ENCODE measurements at regions not wholly inside any gene's neighbourhood (a gene's known extent, or its start where the extent isn't known, plus 50 kb on each side); places are given as distances from the start of the nearest gene placed in this dataset.
"Not testable (repeated sequence)": the region's sequence is repeated elsewhere in the genome, so short reads cannot be mapped to it uniquely, and the experiment has no call there.

DNA sequence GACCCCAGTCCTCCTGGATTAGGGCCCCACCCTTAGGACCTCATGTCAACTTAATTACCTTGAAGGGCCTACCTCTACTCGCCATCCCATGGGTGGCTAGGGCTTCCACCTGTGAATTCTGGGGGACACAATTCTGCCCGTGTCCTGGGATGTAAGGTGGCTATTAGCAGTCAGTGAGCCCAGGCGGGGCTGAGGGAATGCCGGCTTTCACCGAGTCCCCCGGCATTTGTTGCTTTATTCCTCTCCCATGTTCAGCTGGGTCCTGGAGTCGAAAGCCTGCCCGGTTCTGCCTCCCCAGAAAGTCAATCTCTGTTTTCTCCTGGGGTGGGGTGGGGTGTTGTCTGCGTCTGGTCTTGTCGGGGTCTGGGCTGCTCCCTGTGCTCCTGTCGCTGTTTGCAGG is 125.6 kb downstream of the GLRX3 start:
- ATAC-seq = no peak

DNA sequence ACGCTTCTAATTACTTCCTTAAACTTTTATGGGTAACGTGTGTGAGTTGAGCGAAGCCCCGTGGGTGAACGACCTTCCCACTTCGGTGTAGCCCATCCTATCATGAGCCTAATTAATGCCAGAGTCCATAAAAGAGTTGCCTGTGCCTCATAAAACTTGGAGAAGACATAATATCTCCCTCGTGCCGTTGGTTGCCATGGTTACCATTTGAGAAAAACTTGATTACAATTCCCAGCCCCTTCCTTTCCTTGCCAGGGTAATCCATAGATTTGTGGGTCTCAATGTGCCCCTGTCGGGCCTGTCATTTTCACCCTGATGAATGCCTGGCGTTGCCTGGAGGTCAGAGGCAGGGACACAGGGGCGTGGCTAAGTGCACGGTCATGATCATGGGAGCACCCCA is 127.1 kb downstream of the GLRX3 start:
- ATAC-seq (no peak), DNase-seq (no peak)

More for the DNA sequence above, 125.6 kb downstream of the GLRX3 start:
- no peak for DNase-seq

DNA sequence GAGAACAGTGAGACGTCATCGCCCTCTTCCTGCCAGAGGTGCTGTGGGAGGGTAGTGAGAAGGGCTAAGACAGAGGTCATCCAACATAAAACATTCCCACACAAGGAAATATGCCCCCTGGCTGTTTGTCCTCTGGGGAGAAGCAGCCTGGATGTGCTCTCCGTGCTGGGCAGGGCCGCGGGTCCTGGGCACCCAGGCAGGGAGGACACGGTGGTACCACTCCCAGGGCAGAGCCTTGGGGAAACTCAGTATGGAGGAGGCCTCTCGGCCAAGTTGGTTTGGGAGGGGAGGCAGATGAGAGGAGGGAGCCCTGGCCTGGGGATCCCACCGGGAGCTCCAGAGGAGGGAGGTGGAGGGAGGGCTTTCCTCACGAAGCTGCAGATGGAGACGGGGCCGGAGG is 129.4 kb downstream of the GLRX3 start:
- ATAC-seq (no peak), DNase-seq (no peak)

DNA sequence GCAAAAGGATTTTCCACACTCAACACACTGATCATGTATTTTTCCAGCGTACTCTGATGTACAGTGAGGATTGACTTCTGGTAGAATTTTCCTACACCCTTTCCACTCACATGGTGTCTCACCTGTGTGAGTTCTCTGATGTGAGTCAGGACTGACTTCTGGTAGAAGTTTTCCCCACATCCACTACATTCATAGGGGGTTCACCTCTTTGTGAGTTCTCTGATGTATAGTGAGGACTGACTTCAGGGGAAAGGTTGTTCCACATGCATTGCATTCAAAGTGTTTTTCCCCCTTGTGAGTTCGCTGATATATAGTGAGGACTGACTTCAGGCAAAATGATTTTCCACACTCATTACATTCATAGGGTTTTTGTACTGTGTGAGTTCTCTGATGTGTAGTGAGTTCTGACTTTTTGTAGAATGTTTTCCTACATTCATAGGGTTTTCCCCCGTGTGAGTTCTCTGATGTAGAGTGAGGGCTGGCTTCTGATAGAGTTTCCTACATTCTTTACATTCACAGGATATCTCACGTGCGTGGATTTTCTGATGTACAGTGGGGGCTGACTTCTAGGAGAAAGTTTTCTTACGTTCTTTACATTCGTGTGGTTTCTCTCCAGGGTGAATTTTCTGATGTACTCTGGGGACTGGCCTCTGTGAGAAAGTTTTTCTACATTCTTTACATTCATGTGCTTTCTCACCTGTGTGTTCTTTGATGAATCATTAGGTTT is 146.5 kb downstream of the GLRX3 start:
- DNase-seq (no peak), ATAC-seq (no peak)

DNA sequence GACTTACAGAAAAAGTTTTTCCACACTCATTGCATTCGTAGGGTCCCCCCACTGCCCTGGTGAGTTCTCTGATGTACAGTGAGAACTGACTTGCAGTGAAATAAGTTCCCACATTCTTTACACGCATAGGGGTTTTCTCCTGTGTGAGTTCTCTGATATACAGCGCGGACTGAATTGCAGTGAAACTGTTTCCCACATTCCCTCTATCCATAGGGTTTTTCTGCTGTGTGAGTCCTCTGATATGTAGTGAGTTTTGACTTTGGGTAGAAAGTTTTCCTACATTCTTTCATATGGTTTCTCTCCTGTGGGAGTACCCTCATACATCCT is 147.0 kb downstream of the GLRX3 start:
- DNase-seq = no peak
- ATAC-seq = no peak

DNA sequence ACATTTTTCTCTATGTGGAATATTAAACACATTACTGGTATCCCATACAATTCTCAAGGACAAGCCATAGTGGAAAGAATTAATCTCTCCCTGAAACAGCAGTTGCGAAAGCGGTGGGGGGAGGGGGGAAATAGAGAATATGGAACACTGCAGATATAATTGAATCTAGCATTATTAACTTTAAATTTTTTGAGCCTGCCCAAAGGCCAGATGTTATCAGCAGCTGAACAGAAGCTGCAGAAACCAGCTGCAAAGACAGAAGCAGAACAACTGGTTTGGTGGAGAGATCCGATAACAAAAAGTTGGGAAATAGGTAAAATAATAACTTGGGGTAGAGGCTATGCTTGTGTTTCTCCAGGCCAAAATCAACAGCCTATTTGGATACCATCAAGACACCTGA is 159.6 kb downstream of the GLRX3 start:
- not testable (repeated sequence) for ATAC-seq, DNase-seq

DNA sequence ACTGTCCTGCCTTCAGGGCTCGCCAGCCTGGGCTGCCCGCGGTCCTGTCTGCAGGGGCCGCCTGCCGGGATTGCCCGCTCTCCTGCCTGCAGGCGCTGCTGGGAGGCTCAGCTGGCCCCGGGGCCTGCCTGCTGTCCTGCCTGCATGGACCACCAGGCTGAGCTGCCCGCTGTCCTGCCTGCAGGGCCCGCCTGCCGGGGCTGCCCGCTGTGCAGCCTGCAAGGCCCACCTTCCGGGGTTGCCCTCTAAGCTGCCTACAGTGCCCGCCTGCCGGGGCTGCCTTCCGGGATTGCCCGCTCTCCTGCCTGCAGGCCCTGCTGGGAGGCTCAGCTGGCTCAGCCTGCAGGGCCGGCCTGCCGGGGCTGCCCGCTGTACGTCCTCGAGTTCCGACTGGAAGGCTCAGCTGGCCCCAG is 164.4 kb downstream of the GLRX3 start:
- ATAC-seq (peak; percentile 49), DNase-seq (peak; percentile 54)

DNA sequence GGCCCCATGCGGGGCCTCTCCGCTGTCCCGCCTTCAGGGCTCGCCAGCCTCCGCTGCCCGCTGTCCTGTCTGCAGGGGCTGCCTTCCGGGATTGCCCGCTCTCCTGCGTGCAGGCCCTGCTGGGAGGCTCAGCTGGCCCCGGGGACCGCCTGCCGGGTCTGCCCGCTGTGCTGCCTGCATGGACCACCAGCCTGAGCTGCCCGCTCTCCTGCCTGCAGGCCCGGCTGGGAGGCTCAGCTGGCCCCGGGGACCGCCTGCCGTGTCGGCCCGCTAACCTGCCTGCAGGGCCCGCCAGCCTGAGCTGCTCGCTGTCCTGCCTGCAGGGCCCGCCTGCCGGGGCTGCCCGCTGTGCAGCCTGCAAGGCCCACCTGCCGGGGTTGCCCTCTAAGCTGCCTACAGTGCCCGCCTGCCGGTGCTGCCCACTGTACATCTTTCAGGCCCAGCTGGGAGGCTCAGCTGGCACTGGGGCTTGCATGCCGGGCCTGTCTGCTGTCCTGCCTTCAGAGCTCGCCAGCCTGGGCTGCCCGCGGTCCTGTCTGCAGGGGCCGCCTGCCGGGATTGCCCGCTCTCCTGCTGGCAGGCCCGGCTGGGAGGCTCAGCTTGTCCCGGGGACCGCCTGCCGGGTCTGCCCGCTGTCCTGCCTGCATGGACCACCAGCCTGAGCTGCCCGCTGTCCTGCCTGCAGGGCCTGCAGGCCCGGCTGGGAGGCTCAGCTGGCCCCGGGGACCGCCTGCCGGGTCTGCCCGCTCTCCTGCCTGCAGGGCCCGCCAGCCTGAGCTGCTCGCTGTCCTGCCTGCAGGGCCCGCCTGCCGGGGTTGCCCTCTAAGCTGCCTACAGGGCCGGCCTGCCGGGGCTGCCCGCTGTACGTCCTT is 165.1 kb downstream of the GLRX3 start:
- DNase-seq = peak; percentile 62
- ATAC-seq = peak; percentile 71

DNA sequence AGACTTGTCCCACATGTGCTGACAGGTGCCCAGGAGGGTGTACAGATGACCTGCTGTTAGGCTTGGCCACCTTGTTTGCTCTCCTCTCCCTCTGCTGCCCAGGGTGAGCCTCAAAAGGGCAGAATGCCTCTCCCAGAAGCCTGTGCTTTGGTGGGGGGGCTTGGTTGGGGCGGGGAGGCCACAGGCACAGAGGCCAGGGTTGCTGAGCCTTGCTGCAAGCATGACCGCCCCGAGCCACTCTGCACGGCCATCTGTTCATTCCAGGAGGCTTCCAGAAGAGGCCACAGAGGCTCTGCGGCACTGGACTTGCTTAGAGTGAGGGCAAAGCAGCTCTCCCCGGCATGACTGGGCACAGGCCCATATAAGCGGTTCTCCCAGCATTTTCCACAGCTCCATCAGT is 190.8 kb downstream of the GLRX3 start:
- ATAC-seq = no peak
- no peak for DNase-seq

DNA sequence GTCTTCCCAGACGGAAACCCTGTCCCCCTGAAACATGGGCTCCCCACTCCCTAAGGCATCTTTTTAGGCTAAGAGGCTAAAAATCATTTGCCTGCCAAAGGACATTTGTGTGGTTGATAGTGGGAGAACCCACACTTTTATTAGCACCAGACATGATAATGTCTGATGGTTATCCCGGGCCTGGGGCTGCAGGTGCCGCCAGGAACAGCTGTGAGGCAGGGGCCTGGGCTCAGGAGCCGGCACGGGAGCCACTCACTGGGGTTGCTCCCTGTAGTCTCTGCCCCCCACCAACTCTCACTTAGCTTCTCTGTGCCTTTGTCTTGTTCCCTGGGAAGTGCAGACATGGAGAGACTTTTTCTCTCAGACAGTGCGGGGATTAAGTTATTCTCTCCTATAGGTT is 193.6 kb downstream of the GLRX3 start:
- DNase-seq = no peak
- no peak for ATAC-seq

DNA sequence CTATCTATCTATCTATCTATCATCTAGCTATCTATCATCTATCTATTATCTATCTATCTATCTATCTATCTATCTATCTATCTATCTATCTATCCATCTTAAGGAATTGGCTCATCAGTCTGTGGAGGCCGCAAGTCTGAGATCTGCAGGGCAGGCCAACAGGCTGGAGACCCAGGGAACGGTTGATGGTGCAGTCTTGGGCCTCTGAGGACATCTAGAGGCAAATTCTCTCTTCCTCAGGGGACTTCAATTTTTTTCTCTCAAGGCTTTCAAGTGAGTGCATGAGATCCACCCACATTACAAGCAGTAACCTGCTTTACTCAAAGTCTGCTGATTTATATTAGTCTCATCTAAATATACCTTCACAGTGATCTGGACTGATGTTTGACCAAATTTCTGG is 197.0 kb downstream of the GLRX3 start:
- DNase-seq (no peak), ATAC-seq (no peak)

DNA sequence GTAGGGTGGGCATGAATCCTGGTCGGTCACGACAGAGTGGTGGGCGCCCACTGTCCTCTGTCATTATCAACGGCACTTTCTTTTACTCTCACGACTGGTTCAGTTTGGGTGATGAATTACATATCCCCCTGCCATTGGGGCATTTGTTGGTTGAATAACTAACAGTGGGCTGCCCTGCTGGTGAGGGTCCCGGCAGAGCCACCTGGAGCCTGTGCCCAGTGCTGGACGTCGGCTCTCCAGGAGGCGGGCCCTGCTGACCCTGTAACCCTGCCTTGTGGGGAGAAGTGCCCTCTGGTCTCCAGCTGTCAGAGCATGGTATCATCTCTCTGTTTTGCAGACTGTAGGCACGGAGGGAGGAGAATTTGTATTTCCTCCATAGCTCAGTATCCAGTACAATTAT is 199.1 kb downstream of the GLRX3 start:
- ATAC-seq (no peak), DNase-seq (no peak)

DNA sequence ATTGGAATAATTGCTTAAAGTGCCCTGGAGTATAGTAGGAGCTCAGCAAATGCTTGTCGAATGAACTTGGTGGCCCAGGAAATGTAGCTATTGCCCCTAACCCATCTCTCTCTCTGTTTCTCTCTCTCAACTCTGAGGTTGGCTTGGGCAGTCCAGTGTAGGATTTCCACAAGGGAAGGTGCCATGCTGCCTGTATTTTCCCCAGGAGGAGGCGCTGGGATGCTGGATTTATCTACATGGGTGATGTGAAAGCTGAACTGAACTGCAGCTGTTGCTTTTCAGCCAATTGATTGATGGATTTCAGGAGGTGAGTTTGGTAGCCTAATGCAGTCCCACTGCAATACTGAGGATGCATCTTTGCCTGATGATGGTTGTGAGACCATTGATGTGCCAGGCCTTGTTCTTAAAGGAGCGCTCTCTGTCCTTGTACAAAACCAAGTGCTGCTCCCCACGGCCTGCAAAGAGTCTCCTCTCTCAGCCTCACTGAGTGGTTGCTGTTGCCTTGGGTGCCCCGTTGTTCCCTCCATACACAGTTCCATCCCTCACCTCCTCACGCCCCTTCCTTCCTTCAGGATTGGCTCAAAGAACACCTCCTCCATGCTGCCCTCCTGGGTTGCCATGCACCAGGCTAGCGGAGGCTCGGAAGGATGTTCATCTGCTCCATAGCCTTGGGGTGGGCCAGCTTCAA is 200.6 kb downstream of the GLRX3 start:
- DNase-seq = no peak

DNA sequence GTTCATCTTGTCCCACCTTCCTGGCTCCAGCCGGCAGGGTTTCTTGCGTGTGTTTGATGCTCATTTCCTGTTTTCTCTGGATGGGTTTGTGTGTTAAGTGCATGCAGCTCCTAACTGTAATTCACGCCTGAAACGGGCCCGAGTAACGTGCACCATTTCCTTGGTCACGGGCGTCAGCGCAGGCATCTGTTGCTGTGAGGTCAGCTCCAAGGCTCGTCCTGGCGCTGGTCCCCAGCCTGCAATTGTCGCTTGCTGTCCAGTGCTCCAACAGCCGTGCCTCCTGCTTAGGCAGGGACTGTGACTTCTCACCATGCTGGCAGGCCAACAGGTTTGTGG is 201.1 kb downstream of the GLRX3 start:
- DNase-seq (no peak), ATAC-seq (no peak)

More for the DNA sequence above, 200.6 kb downstream of the GLRX3 start:
- ATAC-seq = no peak

DNA sequence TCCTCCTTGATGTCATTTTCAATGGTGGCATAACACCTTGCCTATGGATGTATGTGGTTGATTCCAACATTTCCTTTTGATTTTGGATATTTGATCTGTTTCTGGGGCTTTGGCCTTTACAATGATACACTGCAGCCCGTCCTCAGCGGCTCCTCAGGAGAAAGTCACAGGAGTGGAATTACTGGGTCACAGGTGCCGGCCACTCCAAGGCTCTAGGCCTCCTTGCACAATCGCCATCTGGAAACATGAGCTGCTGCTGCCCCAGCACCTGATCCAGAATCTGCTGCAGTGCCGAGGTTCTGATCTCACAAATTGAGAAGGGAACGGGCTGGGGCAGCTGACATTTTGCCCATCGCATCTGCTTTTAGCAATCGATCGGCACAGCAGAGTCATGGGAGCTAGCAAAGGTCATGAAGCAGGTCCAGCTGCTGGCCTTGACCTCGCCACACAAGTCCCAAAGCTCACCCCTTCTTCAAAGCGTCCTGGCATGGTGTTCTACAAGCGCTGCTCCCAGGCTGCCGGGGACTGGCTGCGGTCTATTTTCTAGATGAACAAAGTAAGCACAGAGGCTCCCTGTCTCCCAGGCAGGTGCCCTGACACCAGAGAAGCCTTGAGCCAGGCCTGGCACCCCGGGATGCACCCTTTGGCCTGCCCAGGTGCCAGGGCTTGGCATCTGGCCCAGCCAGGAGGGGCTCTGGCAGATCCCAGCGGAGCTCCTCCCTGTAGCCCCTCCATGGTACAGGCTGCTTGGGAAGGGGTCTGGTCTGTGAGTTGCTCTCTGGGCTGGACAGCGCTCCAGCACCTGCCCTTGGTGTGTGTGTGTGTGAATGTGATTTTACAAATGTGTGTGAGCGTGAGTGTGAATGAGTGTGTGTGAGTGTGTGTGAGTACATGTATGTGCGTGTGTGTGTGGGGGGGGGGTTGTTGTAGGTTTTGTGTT is 201.8 kb downstream of the GLRX3 start:
- no peak for DNase-seq
- no peak for ATAC-seq

DNA sequence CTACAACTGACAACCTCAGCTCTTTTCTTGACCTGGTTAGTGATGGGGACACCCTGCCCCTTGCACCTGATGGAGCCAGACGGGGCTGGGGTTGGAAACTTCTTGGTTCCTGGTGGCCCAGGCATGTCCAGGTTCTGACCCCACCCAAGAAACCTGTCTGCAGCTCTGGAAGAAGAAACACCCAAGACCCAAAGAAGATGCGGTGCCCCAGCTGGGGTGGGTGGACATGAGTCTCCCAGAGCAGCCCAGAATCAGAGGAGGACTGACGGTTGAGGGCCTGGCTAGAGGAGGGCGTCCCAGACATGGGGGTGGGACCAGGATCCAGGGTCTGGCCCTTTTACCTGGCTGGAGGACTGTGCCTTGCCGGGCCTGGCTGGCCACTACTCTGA is 202.4 kb downstream of the GLRX3 start:
- no peak for ATAC-seq
- no peak for DNase-seq

DNA sequence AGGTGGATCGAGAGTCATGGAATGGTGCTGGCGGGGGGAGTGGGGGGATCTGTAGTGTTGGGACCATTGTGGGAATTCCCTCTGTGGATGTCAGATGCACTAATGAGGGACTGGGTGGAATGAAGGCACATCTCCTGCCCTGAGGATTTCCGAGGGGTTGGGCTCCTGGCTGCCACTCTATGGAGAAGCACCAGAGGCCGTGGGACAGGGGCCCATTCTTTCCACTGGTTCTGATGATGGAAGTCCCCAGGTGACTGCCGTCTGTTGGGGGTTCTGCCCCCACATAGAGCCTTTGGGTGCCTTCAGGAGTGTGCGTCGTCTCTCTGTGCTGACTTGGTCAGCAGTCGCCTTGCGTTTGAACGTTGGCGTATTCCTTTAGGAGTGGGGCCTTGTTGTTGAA is 202.9 kb downstream of the GLRX3 start:
- no peak for ATAC-seq
- DNase-seq = no peak

DNA sequence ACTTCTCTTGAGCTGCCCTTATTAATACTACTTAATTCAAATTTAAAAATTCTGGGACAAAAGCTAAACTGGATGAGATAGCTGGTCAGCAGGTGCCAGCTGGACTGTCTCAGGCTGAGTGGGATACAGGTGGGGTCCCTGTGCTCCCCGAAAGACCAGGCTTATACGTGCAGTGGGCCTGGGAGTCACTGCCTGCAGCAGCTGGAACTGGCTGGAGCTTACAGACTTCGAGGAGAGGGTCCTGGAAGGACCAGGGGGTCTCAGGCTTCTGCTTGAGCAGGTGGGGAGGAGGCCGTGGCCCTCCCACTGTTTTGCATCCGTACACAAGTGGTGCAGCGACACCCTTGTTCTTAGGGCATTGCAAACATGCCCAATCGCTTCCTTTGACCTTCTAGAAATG is 203.7 kb downstream of the GLRX3 start:
- no peak for DNase-seq
- ATAC-seq = no peak

DNA sequence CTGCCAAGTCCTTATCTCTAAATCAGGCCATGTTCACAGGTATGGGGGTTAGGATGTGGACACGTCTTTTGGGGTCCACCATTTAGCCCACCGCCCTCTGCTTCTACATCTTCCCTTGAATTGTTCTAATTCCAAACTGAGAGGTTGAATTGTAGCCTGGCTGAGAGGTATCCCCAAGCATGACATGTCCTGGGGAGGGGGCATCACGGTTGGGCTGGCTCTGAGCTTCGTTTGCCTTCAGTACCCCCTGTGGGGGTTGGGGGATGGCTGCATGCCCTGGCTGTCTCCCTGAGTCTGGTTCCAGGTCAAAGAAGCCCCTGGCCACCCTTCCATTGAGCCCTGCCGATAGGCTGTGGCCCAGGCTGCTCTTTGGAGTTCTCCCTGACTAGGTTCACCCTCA is 204.6 kb downstream of the GLRX3 start:
- no peak for ATAC-seq
- no peak for DNase-seq

DNA sequence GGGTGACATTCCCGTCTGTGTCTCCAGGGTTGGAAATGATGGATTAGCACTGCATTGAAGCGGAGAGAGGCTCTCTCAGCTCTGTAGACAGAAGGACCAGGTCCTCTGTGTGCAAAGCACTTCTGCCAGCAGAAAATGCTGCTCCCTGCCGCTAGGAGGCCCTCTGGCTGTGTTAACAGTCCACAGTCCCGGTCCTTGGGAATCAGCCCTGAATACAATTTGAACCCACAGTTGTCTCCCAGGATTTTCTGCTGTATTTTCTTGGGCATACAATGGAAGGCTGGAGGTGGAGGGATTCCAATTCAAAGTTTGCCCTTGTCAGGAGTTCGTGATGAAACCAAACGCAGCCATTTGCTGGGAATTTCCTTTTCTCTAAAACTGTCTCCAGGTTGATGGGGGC is 205.2 kb downstream of the GLRX3 start:
- ATAC-seq (no peak), DNase-seq (peak; percentile 12)

DNA sequence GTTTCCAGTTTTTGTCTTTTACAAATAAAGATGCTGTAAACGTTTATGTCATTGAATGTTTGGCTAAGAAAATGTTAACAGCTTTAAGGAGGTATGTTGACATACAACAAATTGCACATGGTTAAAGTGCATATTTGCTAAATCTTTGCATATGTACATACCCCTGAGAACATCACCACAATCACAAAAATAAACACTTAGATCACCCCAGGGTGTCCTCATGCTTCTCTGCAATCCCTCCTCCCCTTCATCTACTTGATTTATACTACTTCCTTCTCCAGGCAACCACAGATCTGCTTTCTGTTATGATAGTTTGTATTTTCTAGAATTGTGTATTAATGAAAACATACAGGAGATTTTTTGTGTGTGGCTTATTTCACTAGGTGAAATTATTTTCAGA is 209.5 kb downstream of the GLRX3 start:
- no peak for ATAC-seq
- no peak for DNase-seq

DNA sequence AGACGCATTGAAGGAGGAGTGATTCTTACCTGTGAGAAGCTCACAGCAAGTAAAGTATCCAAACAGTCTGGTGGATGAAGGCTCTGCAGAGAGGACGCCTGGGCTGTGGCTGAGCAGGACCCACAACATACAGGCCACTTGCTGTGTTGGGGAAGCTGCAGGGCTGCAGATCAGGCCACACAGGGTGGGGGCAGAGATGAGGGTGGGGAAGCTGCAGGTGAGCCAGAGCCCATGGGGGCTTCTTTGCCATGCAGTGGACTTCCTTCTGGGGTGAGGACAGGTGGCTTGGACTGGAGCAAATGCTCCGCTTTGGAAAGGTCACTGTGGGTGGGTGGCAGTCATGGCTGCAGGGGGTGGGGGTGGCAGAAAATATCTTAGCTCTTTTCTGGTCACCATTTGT is 214.8 kb downstream of the GLRX3 start:
- DNase-seq (no peak), ATAC-seq (no peak)

All from stimulated activated naive CD8-positive, alpha-beta T cell treated with anti-CD3 and anti-CD28 coated beads, Interleukin-15, Interleukin-2, amounts not matched to agents 100 U/mL and 50 U/mL, for 24 hours (primary cell).